ENCODE measurements at regions not wholly inside any gene's neighbourhood (a gene's known extent, or its start where the extent isn't known, plus 50 kb on each side); places are given as distances from the start of the nearest gene placed in this dataset.

GRCh38 chrX:76029385-76029784 is 143.5 kb upstream of the PBDC1 start:
- TF ChIP-seq, protein P1, sequence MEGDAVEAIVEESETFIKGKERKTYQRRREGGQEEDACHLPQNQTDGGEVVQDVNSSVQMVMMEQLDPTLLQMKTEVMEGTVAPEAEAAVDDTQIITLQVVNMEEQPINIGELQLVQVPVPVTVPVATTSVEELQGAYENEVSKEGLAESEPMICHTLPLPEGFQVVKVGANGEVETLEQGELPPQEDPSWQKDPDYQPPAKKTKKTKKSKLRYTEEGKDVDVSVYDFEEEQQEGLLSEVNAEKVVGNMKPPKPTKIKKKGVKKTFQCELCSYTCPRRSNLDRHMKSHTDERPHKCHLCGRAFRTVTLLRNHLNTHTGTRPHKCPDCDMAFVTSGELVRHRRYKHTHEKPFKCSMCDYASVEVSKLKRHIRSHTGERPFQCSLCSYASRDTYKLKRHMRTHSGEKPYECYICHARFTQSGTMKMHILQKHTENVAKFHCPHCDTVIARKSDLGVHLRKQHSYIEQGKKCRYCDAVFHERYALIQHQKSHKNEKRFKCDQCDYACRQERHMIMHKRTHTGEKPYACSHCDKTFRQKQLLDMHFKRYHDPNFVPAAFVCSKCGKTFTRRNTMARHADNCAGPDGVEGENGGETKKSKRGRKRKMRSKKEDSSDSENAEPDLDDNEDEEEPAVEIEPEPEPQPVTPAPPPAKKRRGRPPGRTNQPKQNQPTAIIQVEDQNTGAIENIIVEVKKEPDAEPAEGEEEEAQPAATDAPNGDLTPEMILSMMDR (conservative IDR thresholded peaks at IDR 0.05) = no peak
- no peak for TF ChIP-seq EZH2 (IDR thresholded peaks at IDR 0.05; ENCODE audit: low read depth)
